HFFc6 (cell line): ENCODE measurements at regions not wholly inside any gene's neighbourhood (a gene's known extent, or its start where the extent isn't known, plus 50 kb on each side); places are given as distances from the start of the nearest gene placed in this dataset.

Experiments used
- DNase-seq: peaks from one replicate; pipeline ENCODE4 v3.0.0-alpha.2; 2018
- H3K27ac Mint-ChIP-seq: 2 replicates; pipeline ENCODE4 v1.8.0; 2020; ENCODE audit warnings: mild to moderate bottlenecking, mixed read lengths
- H3K27me3 Mint-ChIP-seq: 2 replicates; pipeline ENCODE4 v1.8.0; 2021; ENCODE audit warnings: mild to moderate bottlenecking, moderate library complexity, mixed read lengths; ENCODE audit not compliant: insufficient read depth
- H3K36me3 Mint-ChIP-seq: 2 replicates; pipeline ENCODE4 v1.8.0; 2021; ENCODE audit warnings: low read depth, mixed read lengths
- H3K4me1 Mint-ChIP-seq: 2 replicates; pipeline ENCODE4 v1.8.0; 2020; ENCODE audit warnings: low read depth, mixed read lengths
- H3K4me3 Mint-ChIP-seq: 2 replicates; pipeline ENCODE4 v1.8.0; 2020; ENCODE audit warnings: mild to moderate bottlenecking, moderate library complexity, mixed read lengths
- H3K9me3 Mint-ChIP-seq: 2 replicates; pipeline ENCODE4 v1.8.0; 2020; ENCODE audit warnings: mild to moderate bottlenecking, mixed read lengths
- TF ChIP-seq, protein P1 (sequence below): fragments of 200-600 bp; sonication (generic); IDR thresholded peaks from 2 replicates; pipeline ENCODE4 v1.5.0; 2021; ENCODE audit warnings: antibody characterized with exemption, mild to moderate bottlenecking

DNA sequence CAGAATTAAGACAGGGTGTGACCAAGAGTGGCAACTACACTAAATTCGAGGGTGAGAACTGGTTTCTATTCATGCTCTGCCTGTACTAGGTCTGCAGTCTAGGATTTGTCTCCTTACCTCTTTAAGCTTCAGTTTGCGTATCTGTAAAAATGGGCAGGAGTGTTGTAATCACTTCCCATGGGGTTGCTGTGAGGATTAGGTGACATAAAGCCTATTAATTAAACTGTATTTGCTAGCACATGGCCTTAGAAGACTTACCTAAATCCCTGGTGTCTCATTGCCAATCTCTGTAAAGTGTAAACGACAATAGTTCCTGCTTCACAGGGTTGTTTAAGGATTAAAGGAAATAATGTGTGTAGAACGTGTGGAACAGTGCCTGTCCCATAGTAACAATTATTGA lies 193.6 kb downstream of the DRD1 start:
- H3K4me1 Mint-ChIP-seq = peaks cover 56% of the 10 kb centered on the region
- peaks cover 5% of the 10 kb centered on the region; the same call in 1 of the 2 replicates for H3K27me3 Mint-ChIP-seq
- no peak overlapping the region for H3K27ac Mint-ChIP-seq
- H3K36me3 Mint-ChIP-seq = no peaks in the 10 kb centered on the region; the same call in 1 of the 2 replicates
- H3K9me3 Mint-ChIP-seq = peaks cover 10% of the 10 kb centered on the region; the same call in 1 of the 2 replicates
- DNase-seq = no peak
- H3K4me3 Mint-ChIP-seq = no peak overlapping the region
- TF ChIP-seq, protein P1, sequence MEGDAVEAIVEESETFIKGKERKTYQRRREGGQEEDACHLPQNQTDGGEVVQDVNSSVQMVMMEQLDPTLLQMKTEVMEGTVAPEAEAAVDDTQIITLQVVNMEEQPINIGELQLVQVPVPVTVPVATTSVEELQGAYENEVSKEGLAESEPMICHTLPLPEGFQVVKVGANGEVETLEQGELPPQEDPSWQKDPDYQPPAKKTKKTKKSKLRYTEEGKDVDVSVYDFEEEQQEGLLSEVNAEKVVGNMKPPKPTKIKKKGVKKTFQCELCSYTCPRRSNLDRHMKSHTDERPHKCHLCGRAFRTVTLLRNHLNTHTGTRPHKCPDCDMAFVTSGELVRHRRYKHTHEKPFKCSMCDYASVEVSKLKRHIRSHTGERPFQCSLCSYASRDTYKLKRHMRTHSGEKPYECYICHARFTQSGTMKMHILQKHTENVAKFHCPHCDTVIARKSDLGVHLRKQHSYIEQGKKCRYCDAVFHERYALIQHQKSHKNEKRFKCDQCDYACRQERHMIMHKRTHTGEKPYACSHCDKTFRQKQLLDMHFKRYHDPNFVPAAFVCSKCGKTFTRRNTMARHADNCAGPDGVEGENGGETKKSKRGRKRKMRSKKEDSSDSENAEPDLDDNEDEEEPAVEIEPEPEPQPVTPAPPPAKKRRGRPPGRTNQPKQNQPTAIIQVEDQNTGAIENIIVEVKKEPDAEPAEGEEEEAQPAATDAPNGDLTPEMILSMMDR = no peak

DNA sequence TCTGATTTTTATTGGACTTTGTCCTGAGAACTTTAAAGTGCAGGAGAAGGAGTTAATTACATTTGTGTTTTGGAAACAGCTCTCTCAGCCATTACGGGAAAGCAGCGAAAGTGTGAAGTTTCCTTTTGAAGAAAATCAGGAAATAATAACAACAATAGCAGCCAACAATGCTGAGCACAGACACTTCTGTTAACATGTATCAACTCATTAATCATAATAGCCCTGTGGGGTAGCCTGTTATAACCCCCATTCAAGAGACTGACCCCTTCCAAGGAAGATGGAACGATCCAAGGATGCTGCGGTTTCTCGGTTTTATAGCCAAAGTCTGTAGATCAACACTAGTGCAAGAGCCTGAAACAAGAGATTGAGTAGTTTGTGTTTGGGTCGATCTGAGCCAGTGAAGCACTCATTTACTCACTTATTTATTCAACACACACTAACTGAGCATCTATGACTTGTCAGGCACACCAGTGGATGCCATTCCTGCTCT lies 195.5 kb downstream of the DRD1 start:
- Mint-ChIP-seq H3K4me1 (peaks cover 55% of the 10 kb centered on the region), H3K36me3 (no peaks in the 10 kb centered on the region; the same call in 1 of the 2 replicates), H3K27me3 (peaks cover 2% of the 10 kb centered on the region; the same call in 1 of the 2 replicates), H3K9me3 (peaks cover 17% of the 10 kb centered on the region; the same call in 1 of the 2 replicates), H3K27ac (no peak overlapping the region), H3K4me3 (no peak overlapping the region)
- DNase-seq = no peak
- TF ChIP-seq, protein P1 = no peak

DNA sequence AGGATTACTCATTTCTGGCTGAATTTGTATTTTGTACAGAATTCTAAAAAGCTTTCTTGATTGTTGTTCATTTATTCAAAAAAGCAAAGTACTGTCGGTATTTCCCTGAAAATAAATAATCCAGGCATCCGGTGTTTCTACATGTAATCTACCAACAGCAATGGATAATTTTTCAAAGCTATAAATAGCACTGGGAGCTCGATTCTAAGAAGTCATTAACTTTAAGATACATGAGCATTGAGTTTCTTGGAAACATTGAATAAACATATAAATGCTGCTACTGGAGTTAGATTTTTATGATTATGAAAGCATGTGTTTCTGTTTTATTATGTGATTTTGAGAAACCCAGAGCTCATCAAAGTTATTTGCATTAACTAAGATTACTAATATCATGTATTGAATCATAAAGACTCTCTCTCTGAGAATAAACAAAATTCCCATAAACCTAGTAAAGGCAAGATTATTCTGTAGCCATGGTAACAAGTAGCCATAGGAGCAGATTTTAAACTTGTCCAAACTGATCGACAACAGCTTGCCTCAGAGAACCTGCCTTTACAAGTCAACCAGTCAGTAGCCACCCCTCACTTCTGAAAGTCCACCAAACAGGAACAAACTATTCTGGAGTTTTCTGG lies 197.0 kb downstream of the DRD1 start:
- H3K9me3 Mint-ChIP-seq = peaks cover 17% of the 10 kb centered on the region; the same call in 1 of the 2 replicates
- H3K4me1 Mint-ChIP-seq = peaks cover 43% of the 10 kb centered on the region
- peak overlapping the region; percentile 67 for H3K4me3 Mint-ChIP-seq
- peak overlapping the region; percentile 97 for H3K27ac Mint-ChIP-seq
- TF ChIP-seq, protein P1 = no peak
- peaks cover 2% of the 10 kb centered on the region; the same call in 1 of the 2 replicates for H3K27me3 Mint-ChIP-seq
- no peaks in the 10 kb centered on the region; the same call in 1 of the 2 replicates for H3K36me3 Mint-ChIP-seq
- peak; percentile 32 for DNase-seq

DNA sequence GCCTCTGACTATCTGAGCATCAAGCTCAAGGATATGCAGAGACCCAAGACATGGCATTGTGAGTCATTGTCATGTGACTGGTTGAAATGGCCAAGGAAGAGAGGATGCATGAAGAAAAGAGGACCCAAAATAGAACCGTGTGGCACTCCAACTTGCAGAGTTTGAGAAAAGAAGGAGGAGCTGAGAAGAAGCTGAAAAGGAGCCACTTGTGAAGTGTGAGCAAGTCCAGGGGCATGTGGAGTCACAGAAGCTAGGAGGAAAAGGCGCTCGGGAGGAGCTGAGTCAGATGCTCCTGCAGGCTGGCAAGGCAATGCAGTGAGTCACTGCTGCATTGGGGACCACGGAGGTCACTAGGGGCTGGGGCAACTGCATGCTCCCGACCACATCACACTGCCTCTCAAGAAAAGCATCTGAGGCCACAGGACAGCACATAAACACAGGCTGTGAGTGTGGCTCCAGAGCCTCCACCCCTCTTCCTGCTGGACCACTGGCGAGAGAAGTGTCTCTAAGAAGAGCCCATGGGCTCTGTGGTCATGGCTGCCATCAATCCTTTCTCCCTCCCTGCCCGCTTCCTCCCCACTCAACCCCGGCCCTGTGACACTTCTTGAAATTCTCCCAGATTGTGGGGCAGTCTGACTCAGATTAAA lies 197.6 kb downstream of the DRD1 start:
- TF ChIP-seq, protein P1 = no peak
- Mint-ChIP-seq H3K4me1 (peaks cover 37% of the 10 kb centered on the region), H3K36me3 (no peaks in the 10 kb centered on the region; the same call in 1 of the 2 replicates), H3K27me3 (peaks cover 2% of the 10 kb centered on the region; the same call in 1 of the 2 replicates), H3K27ac (peak overlapping the region; percentile 97), H3K9me3 (peaks cover 17% of the 10 kb centered on the region; the same call in 1 of the 2 replicates), H3K4me3 (peak overlapping the region; percentile 67)
- peak; percentile 99 for DNase-seq

DNA sequence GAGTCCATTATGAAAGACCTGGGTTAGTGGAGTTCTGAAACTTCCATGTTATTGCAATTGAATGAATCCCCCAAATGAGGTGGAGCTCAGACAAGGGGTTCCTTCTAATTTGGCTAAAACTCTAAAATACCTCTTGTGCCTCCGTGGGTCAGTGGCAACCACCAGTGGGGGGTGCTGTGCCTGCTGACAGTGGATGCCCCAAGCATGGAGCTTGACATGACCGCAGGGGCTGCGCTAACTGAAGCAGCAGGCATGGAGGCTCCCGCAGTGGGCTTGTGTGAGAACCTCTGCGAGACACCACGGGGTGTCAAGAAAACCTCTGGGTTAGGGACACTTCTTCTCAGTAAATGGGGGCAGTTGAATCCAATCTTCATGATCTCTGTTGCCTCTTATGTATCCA lies 200.5 kb downstream of the DRD1 start:
- Mint-ChIP-seq H3K4me3 (no peak overlapping the region), H3K9me3 (peaks cover 21% of the 10 kb centered on the region; the same call in 1 of the 2 replicates), H3K4me1 (peaks cover 37% of the 10 kb centered on the region), H3K36me3 (peaks cover 5% of the 10 kb centered on the region; the same call in 1 of the 2 replicates), H3K27me3 (peaks cover 3% of the 10 kb centered on the region; the same call in 1 of the 2 replicates), H3K27ac (no peak overlapping the region)
- DNase-seq = no peak
- TF ChIP-seq, protein P1 = peak; percentile 22; the same call in 1 of the 2 replicates
